Renal cortex interstitium (tissue), 11 donors: ENCODE measurements at regions not wholly inside any gene's neighbourhood (a gene's known extent, or its start where the extent isn't known, plus 50 kb on each side); places are given as distances from the start of the nearest gene placed in this dataset.
"Not testable (repeated sequence)": the region's sequence is repeated elsewhere in the genome, so short reads cannot be mapped to it uniquely, and the experiment has no call there.

Source experiments
- DNase-seq, 11 donors: peaks; one replicate each; pipeline ENCODE4 v3.0.0-alpha.2; 2013; ENCODE audit warnings: low read depth in 9 of 11, low spot score in 4 of 11; ENCODE audit errors: extremely low read depth in 1 of 11

GRCh38 chr7:3157566-3158287, 114.1 kb upstream of the CARD11 start:
- DNase-seq = no peak

GRCh38 chr7:3158341-3158760, 114.7 kb upstream of the CARD11 start:
- no peak for DNase-seq

- no peak for DNase-seq
These were observed 115.4 kb upstream of the CARD11 start for GRCh38 chr7:3159039-3159438.

- DNase-seq = peak in 1 of 11 donors; percentile 15
These were observed 115.8 kb upstream of the CARD11 start for GRCh38 chr7:3159445-3159844.

- DNase-seq = peak in 1 of 11 donors; percentile 25
These were observed 116.3 kb upstream of the CARD11 start for GRCh38 chr7:3159926-3160325.

GRCh38 chr7:3162289-3162688, 118.6 kb upstream of the CARD11 start:
- no peak for DNase-seq

- DNase-seq = not testable (repeated sequence)
These were observed 119.1 kb upstream of the CARD11 start for GRCh38 chr7:3162798-3163197.

- no peak for DNase-seq
These were observed 120.7 kb upstream of the CARD11 start for GRCh38 chr7:3164380-3164792.

- no peak for DNase-seq
These were observed 122.3 kb upstream of the CARD11 start for GRCh38 chr7:3165681-3166580.

GRCh38 chr7:3167551-3167950, 123.9 kb upstream of the CARD11 start:
- no peak for DNase-seq

- no peak for DNase-seq
These were observed 124.7 kb upstream of the CARD11 start for GRCh38 chr7:3168370-3168769.

- DNase-seq = no peak
These were observed 125.2 kb upstream of the CARD11 start for GRCh38 chr7:3168869-3169268.

- DNase-seq = no peak
These were observed 128.2 kb upstream of the SDK1 start for GRCh38 chr7:3172768-3173280.

- no peak for DNase-seq
These were observed 126.4 kb upstream of the SDK1 start for GRCh38 chr7:3174515-3175284.

- no peak for DNase-seq
These were observed 125.7 kb upstream of the SDK1 start for GRCh38 chr7:3175285-3175902.

GRCh38 chr7:3176112-3177000, 124.7 kb upstream of the SDK1 start:
- DNase-seq = no peak

- no peak for DNase-seq
These were observed 123.8 kb upstream of the SDK1 start for GRCh38 chr7:3177271-3177670.

- no peak for DNase-seq
These were observed 121.6 kb upstream of the SDK1 start for GRCh38 chr7:3179456-3179855.
